Gastrocnemius medialis (tissue), 4 donors: ENCODE measurements at regions not wholly inside any gene's neighbourhood (a gene's known extent, or its start where the extent isn't known, plus 50 kb on each side); places are given as distances from the start of the nearest gene placed in this dataset.

Experiments used
- ATAC-seq, 2 donors: fragments of 150-250 bp; one replicate each; pipeline ENCODE4 v1.9.1; 2016
- DNase-seq, 2 donors: peaks; one replicate each; pipeline ENCODE4 v3.0.0-alpha.2; 2019
- H3K27ac ChIP-seq, 4 donors: fragments of 200-600 bp; sonication (generic); 1 replicate in 1 of 4; 2 replicates in 3 of 4; pipeline ENCODE4 v1.5.1; 2016 to 2018; ENCODE audit warnings: mild to moderate bottlenecking in 2 of 4, moderate library complexity in 1 of 4
- H3K27me3 ChIP-seq, 3 donors: fragments of 200-600 bp; sonication (generic) in 2 of 3; 1 replicate in 1 of 3; 2 replicates in 2 of 3; pipeline versions ENCODE4 v1.5.1 to v1.6.0; 2016 to 2019; ENCODE audit warnings: mild to moderate bottlenecking in 1 of 3, moderate library complexity in 1 of 3
- H3K36me3 ChIP-seq, 2 donors: fragments of 200-600 bp; sonication (generic) in 1 of 2; one replicate each; pipeline ENCODE4 v1.5.1; 2017 to 2018
- H3K4me1 ChIP-seq, 2 donors: fragments of 200-600 bp; sonication (generic) in 1 of 2; one replicate each; pipeline ENCODE4 v1.5.1; 2016 to 2017; ENCODE audit warnings: mild to moderate bottlenecking in 2 of 2
- H3K4me3 ChIP-seq, 4 donors: fragments of 200-600 bp; sonication (generic) in 3 of 4; 1 replicate in 1 of 4; 2 replicates in 3 of 4; pipeline ENCODE4 v1.5.1; 2016 to 2019; ENCODE audit warnings: mild to moderate bottlenecking in 2 of 4
- H3K9me3 ChIP-seq, 3 donors: fragments of 200-600 bp; sonication (generic) in 2 of 3; 1 replicate in 1 of 3; 2 replicates in 2 of 3; pipeline ENCODE4 v1.5.1; 2016 to 2019
- POLR2A ChIP-seq, 2 donors: fragments of 450-650 bp; IDR thresholded peaks; one replicate each; pipeline ENCODE4 v1.6.1; 2017; ENCODE audit warnings: antibody characterized with exemption in 2 of 2, mild to moderate bottlenecking in 2 of 2, moderate library complexity in 2 of 2
- in situ Hi-C, 4 donors: fragments of 200-750 bp; cut with MboI; loops; one replicate each; pipeline versions ENCODE4 v1.15.0 to v1.8.0; 2017; ENCODE audit warnings: low sequenced_read_pairs in 4 of 4
- intact Hi-C: fragments of 100-400 bp; cut with DNase I; formaldehyde crosslinking; loops from one replicate; pipeline ENCODE4 v1.15.1; 2023; ENCODE audit warnings: low total_unique reads
- TF ChIP-seq, protein P1 (sequence below), 5 experiments: fragments of 450-650 bp in 3 of 5; fragments of 200-600 bp in 2 of 5; sonication (generic) in 2 of 5; IDR thresholded peaks in 4 of 5; conservative IDR thresholded peaks in 1 of 5; 1 replicate in 4 of 5; 2 replicates in 1 of 5; pipeline ENCODE4 v1.5.1; 2016 to 2019; ENCODE audit warnings: antibody characterized with exemption in 5 of 5, mild to moderate bottlenecking in 3 of 5, moderate library complexity in 3 of 5

DNA sequence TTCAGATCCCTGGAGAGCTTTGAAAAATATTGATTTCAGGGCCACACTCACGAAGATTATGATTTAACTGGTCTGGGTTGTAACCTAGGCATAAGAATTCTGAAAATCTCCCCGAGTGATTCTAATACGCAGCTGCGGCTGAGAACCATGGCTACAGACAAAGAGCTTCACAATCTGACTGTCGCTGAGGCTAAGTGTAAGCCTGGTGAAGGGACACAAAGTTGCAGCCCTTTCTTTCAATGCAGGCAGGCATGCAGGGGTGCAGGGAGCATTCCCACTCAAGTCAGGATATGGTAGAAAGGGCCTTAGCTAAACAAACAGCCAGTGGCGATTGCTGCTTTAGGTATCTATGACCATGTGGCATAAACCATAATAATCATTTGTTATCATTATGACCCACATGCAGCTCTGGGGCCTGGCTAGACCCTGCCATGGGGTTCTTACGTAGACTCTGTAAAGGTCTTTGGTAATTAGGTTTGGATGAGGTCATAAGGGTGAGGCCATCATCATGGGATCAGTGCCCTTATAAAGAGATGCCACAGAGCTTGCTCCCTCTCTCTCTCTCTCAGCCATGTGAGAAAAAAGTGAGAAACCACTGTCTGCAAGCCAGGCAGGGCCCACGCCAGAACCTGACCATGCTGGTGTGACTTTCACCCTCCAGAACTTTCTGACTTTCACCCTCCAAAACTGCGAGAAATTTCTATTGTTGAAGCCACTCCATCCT, 88.4 kb upstream of the LANCL2 start:
- Histone ChIP-seq H3K4me3 (no peak overlapping the region), H3K36me3 (no peaks in the 10 kb centered on the region), H3K4me1 (no peaks in the 10 kb centered on the region), H3K27me3 (no peaks in the 10 kb centered on the region), H3K9me3 (no peaks in the 10 kb centered on the region), H3K27ac (no peak overlapping the region)
- intact Hi-C loops: no loop called here
- TF ChIP-seq, protein P1, sequence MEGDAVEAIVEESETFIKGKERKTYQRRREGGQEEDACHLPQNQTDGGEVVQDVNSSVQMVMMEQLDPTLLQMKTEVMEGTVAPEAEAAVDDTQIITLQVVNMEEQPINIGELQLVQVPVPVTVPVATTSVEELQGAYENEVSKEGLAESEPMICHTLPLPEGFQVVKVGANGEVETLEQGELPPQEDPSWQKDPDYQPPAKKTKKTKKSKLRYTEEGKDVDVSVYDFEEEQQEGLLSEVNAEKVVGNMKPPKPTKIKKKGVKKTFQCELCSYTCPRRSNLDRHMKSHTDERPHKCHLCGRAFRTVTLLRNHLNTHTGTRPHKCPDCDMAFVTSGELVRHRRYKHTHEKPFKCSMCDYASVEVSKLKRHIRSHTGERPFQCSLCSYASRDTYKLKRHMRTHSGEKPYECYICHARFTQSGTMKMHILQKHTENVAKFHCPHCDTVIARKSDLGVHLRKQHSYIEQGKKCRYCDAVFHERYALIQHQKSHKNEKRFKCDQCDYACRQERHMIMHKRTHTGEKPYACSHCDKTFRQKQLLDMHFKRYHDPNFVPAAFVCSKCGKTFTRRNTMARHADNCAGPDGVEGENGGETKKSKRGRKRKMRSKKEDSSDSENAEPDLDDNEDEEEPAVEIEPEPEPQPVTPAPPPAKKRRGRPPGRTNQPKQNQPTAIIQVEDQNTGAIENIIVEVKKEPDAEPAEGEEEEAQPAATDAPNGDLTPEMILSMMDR (IDR thresholded peaks at IDR 0.05 in 4 of 5, conservative IDR thresholded peaks at IDR 0.05 in 1 of 5): no peak
- no peak for TF ChIP-seq POLR2A (IDR thresholded peaks at IDR 0.05)
- DNase-seq (no peak), ATAC-seq (no peak)
- in situ Hi-C loops: loop anchor here in 3 of 4 donors (5.0 to 25.0 kb wide), 3 partner anchors 138 to 311 kb away; no protein-coding TSS in a partner anchor

DNA sequence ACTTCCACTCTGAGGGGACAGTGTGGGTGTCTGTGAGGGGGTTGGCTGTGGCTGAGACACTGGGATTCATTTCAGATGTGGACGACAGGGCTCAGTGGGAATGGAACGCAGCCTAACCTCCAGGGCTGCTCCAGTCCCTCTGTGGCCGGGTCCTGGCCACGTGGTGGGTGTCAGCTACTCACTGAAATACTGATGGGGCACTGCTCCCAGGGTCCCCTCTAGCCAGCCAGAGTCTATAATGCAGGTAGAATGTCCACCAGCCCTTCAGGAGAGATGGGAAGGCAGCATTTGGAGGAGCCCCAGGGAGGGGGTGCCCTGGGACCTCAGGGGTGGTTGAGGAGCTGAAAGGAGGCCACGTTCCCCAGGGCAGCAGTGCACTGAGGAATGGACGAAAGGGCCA, 87.2 kb upstream of the LANCL2 start:
- H3K36me3 ChIP-seq: no peaks in the 10 kb centered on the region
- intact Hi-C loops: no loop called here
- H3K27me3 ChIP-seq: no peaks in the 10 kb centered on the region
- no peak for TF ChIP-seq POLR2A (IDR thresholded peaks at IDR 0.05)
- TF ChIP-seq, protein P1 (IDR thresholded peaks at IDR 0.05 in 4 of 5, conservative IDR thresholded peaks at IDR 0.05 in 1 of 5): no peak
- no peak overlapping the region for H3K4me3 ChIP-seq
- no peaks in the 10 kb centered on the region for H3K4me1 ChIP-seq
- no peak for ATAC-seq
- DNase-seq: no peak
- no peaks in the 10 kb centered on the region for H3K9me3 ChIP-seq
- in situ Hi-C loops: loop anchor here in 3 of 4 donors (5.0 to 25.0 kb wide), 3 partner anchors 137 to 309 kb away; no protein-coding TSS in a partner anchor
- no peak overlapping the region for H3K27ac ChIP-seq

DNA sequence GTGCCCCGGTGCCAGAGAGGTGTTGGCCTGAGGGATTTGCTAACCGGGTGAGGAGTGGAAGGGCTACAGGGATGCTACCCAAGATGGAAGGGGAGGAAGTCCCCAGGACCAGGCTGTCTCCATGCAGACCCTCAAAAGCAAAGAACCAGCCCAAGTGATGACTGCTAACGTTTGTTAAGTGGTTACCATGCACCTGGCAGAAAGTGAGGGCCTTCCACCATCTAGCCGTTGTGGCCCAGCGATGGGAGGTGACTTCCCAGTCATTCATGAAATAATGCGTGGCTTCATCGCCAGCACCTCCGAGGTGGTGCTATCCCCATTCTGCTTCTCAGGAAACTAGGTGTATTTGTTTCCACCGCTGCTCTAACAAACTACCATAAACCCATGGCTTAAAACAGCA, 86.8 kb upstream of the LANCL2 start:
- H3K4me3 ChIP-seq: no peak overlapping the region
- no peaks in the 10 kb centered on the region for H3K27me3 ChIP-seq
- no peaks in the 10 kb centered on the region for H3K9me3 ChIP-seq
- no peaks in the 10 kb centered on the region for H3K36me3 ChIP-seq
- DNase-seq: no peak
- intact Hi-C loops (no loop called here), in situ Hi-C loops (loop anchor here in 3 of 4 donors (5.0 to 25.0 kb wide), 3 partner anchors 136 to 309 kb away; no protein-coding TSS in a partner anchor)
- no peak for TF ChIP-seq POLR2A (IDR thresholded peaks at IDR 0.05)
- TF ChIP-seq, protein P1 (IDR thresholded peaks at IDR 0.05 in 4 of 5, conservative IDR thresholded peaks at IDR 0.05 in 1 of 5): no peak
- H3K27ac ChIP-seq: no peak overlapping the region
- H3K4me1 ChIP-seq: no peaks in the 10 kb centered on the region
- no peak for ATAC-seq

DNA sequence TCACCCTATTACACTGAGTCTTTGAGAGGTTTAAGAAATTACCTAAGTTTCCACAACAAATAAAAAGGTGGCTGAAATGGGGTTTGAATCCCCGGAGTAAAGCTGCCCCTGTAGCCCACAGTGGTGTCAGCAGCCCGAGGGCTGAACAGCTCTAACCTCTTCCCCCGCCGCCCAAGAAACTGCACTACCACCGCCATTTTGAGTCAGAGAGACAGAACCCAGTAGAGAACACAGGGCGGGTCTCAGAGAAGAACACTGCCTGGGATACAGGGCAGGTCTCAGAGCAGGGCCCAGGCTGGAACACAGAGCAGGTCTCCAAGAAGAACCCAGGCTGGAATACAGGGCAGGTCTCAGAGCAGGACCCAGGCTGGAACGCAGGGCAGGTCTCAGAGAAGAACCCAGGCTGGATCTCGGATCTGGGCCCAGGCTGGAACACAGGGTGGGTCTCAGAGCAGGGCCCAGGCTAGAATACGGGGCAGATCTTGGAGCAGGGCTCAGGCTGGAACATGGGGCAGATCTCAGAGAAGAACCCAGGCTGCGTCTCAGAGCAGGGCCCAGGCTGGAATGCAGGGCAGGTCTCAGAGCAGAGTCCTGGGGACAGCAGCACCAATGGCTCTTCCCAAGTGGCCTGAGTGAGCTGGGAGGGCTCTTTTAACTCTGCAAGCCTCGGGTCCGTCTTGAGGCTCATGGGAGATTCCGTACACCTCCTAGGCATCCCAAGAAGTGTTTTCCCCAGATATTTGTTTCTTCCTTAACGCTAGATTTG, 85.9 kb upstream of the LANCL2 start:
- intact Hi-C loops: no loop called here
- ATAC-seq: no peak

More for the DNA sequence above, 85.9 kb upstream of the LANCL2 start:
- in situ Hi-C loops: loop anchor here in 3 of 4 donors (5.0 to 25.0 kb wide), 3 partner anchors 136 to 308 kb away; no protein-coding TSS in a partner anchor
- Histone ChIP-seq H3K4me3 (no peak overlapping the region), H3K27ac (no peak overlapping the region), H3K36me3 (no peaks in the 10 kb centered on the region), H3K9me3 (no peaks in the 10 kb centered on the region), H3K4me1 (no peaks in the 10 kb centered on the region), H3K27me3 (no peaks in the 10 kb centered on the region)
- TF ChIP-seq POLR2A (IDR thresholded peaks at IDR 0.05): no peak
- TF ChIP-seq, protein P1 (IDR thresholded peaks at IDR 0.05 in 4 of 5, conservative IDR thresholded peaks at IDR 0.05 in 1 of 5): no peak
- no peak for DNase-seq
